GM18498 (cell line): ENCODE measurements at regions not wholly inside any gene's neighbourhood (a gene's known extent, or its start where the extent isn't known, plus 50 kb on each side); places are given as distances from the start of the nearest gene placed in this dataset.
"Not testable (repeated sequence)": the region's sequence is repeated elsewhere in the genome, so short reads cannot be mapped to it uniquely, and the experiment has no call there.

ENCODE experiments used
- ATAC-seq: cut with Tn5 transposase; IDR thresholded peaks from one replicate; pipeline ENCODE4 v1.9.1; 2021; ENCODE audit warnings: mild to moderate bottlenecking, moderate library complexity; ENCODE audit not compliant: unreplicated experiment

GRCh38 chr7:51973939-51974338 lies 657.3 kb upstream of the COBL start:
- ATAC-seq: no peak

GRCh38 chr7:51973071-51973470 lies 656.5 kb upstream of the COBL start:
- no peak for ATAC-seq

GRCh38 chr7:51970961-51971665 lies 654.5 kb upstream of the COBL start:
- no peak for ATAC-seq

- ATAC-seq: no peak
Observed at GRCh38 chr7:51968461-51968860, 651.9 kb upstream of the COBL start.

DNA sequence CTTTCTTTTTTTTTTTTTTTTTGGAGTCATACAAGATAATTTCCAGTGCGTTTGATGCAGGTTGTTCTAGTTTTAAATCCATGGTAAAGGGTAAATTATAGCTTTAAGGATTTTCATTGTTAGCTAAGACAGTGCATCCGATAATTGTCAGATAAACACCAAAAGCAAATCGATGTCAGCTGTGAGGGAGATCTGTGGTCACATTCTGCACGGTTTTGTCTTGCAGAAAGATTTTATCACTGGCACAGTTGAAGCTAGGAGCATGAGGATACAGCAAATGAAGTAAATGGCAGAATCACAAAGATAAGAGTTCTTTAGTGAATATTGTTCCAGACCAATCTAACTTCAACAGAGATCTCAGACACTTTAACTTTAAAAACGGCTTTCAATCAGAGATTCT lies 648.8 kb upstream of the COBL start:
- no peak for ATAC-seq

GRCh38 chr7:51961804-51962203 lies 645.2 kb upstream of the COBL start:
- ATAC-seq: no peak

- ATAC-seq: no peak
Observed at GRCh38 chr7:51950813-51951212, 634.2 kb upstream of the COBL start.

GRCh38 chr7:51949726-51950644 lies 633.4 kb upstream of the COBL start:
- ATAC-seq: no peak

- ATAC-seq: no peak
Observed at GRCh38 chr7:51930834-51931233, 614.2 kb upstream of the COBL start.

- no peak for ATAC-seq
Observed at GRCh38 chr7:51929818-51930217, 613.2 kb upstream of the COBL start.

- ATAC-seq: no peak
Observed at GRCh38 chr7:51927738-51928137, 611.1 kb upstream of the COBL start.

DNA sequence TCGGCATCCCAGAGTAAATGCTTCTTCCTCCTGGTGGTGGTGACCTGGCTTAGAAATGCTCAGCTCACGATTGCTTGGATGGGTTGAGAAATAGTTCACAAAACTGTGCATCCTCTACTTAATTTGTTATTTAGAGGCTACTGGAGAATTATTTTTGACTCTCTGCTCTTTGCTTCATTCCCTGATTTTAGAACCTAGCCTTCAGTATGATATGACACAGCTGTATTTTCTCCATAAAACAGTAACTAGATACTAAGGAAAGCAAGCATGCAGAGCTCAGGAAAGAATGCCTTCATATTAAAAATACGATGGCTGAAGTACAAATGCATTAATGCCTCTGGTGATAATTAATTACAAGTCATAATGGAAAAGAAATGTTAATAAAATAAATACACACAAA lies 602.0 kb upstream of the COBL start:
- ATAC-seq: no peak

- no peak for ATAC-seq
Observed at GRCh38 chr7:51901489-51901840, 584.9 kb upstream of the COBL start.

DNA sequence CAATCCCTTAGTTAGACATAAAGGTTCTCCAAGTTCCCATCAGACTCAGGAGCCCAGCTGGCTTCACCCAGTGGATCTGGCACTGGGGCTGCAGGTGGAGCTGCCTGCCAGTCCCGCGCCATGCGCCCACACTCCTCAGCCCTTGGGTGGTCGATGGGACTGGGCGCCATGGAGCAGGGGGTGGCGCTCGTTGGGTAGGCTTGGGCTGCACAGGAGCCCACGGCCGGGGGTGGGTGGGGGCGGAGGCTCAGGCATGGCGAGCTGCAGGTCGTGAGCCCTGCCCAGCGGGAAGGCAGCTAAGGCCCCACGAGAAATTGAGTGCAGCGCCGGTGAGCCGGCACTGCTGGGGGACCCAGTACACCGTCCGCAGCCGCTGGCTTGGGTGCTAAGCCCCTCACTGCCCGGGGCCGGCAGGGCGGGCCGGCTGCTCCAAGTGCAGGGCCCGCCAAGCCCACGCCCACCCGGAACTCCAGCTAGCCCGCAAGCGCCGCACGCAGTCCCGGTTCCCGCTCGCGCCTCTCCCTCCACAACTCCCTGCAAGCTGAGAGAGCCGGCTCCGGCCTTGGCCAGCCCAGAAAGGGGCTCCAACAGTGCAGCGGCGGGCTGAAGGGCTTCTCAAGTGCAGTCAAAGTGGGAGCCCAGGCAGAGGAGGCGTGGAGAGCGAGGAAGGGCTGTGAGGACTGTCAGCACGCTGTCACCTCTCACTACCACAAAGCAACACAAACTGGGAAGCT lies 584.3 kb upstream of the COBL start:
- ATAC-seq: not testable (repeated sequence)

- ATAC-seq: no peak
Observed at GRCh38 chr7:51899611-51900010, 583.0 kb upstream of the COBL start.

GRCh38 chr7:51882412-51882811 lies 565.8 kb upstream of the COBL start:
- no peak for ATAC-seq

- ATAC-seq: no peak
Observed at GRCh38 chr7:51881309-51881708, 564.7 kb upstream of the COBL start.

GRCh38 chr7:51878865-51879264 lies 562.3 kb upstream of the COBL start:
- no peak for ATAC-seq

- ATAC-seq: no peak
Observed at GRCh38 chr7:51869452-51869851, 552.8 kb upstream of the COBL start.

DNA sequence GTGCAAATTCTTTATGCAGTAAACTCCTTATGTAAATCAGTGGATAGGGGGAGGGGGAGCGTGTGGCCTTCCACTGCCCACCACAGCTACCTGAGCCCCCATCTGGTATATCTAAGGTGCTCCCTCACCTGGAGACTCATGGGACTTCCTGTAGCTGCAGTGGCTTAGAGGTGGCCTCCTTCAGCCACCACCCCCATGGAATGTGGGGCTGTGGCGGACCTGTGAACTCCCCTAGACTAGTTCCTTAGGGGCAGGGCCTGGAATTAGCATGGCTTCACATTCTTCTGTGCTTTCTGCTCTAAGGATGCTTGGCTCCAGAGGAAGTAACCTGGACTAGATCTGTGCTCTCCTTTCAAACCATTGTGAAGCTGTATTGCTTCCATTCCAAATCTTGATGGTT lies 550.5 kb upstream of the COBL start:
- no peak for ATAC-seq

DNA sequence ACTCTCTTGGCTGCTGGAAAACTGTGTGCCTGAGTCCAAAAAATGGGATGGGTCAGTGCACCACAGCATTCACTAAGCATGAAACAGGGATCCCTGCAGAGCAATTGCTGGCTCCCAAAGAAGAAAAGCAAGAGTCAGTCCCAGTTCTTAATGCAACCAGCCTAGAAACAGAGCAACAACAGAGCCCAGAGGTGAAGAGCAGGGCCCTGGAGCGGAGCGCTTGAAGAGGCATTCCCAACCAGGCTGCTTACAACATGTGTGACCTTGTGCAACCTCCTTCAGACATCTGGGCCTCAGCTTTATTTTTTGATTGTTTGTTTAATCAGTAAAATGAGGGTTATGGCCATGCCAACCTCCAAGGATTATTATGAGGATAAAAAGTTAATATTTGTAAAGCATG lies 543.7 kb upstream of the COBL start:
- no peak for ATAC-seq

DNA sequence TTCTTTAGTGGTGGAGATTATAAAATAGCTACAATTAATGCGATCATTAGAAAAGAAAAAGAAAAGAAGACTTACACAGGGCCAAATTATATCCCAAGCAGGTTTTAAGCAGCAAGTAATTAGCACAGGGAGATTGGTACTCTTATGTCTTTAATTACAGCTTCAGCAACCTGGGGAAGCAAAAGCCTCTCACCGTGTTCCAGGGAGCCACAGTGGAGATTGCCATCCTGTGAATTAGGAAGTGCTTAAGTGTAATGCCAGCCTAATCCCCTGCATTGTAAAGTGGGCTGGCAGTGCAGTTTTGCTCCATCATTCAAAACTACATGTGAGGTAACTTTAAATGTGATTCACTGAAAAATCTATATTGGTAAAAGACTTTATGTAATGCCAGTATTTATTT lies 533.5 kb upstream of the COBL start:
- no peak for ATAC-seq
